C4-2B (cell line): ENCODE measurements at regions not wholly inside any gene's neighbourhood (a gene's known extent, or its start where the extent isn't known, plus 50 kb on each side); places are given as distances from the start of the nearest gene placed in this dataset.

Source experiments
- CTCF ChIP-seq: fragments of 450-650 bp; conservative IDR thresholded peaks from 2 replicates; pipeline ENCODE4 v1.5.1; 2017; ENCODE audit warnings: mild to moderate bottlenecking
- ZFX ChIP-seq: fragments of 450-650 bp; IDR thresholded peaks from 2 replicates; pipeline ENCODE4 v1.6.1; 2017

- no peak for TF ChIP-seq CTCF
- no peak for TF ChIP-seq ZFX
Measured at GRCh38 chr10:52956861-52957260, 184.3 kb upstream of the MBL2 start.
